ENCODE measurements at regions not wholly inside any gene's neighbourhood (a gene's known extent, or its start where the extent isn't known, plus 50 kb on each side); places are given as distances from the start of the nearest gene placed in this dataset.

DNA sequence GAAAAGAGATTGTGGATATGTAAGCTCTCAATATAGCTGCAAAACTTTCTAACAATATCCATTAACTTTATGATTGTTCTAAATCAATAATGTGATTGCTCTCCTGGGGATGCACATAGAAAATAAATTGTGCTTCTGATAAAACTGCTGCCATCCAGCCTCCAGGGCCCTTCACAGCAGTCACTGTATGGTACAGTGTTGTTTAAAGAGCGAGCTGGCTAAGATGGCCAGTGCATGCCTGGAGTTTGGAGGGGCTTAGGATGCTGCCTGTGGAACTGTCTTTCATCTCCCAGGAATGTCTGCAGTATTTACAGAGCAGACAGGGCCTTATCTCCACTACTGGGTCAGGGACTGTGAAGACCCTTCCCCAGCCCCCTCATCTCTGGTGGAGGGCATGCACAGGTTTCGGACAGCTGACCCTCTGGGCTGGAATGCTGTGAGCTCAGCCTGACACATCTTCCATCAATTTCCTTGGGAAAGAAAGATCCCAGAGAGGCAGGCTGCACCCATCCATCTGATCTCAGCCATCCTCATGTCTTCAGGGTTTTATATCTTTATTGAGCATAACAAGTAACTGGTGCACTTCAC, 137.0 kb downstream of the PLPP3 start:
- Histone ChIP-seq H3K36me3 (ENCODE audit: control insufficient read depth, insufficient read depth, low read length) (no peaks in the 10 kb centered on the region), H3K27me3 (ENCODE audit: control insufficient read depth, insufficient read depth, low read length) (no peaks in the 10 kb centered on the region), H3K4me1 (ENCODE audit: control insufficient read depth, insufficient read depth, low read length) (peaks cover 14% of the 10 kb centered on the region), H3K4me3 (ENCODE audit: low read length) (no peak overlapping the region), H3K9me3 (replicated peaks; ENCODE audit: control insufficient read depth, low read depth, low read length) (no peaks in the 10 kb centered on the region), H3K27ac (ENCODE audit: low read length) (no peak overlapping the region)
- DNase-seq: no peak
- WGBS (ENCODE audit: insufficient coverage): 93% methylated on average over 2 of the region's 2 CpGs

DNA sequence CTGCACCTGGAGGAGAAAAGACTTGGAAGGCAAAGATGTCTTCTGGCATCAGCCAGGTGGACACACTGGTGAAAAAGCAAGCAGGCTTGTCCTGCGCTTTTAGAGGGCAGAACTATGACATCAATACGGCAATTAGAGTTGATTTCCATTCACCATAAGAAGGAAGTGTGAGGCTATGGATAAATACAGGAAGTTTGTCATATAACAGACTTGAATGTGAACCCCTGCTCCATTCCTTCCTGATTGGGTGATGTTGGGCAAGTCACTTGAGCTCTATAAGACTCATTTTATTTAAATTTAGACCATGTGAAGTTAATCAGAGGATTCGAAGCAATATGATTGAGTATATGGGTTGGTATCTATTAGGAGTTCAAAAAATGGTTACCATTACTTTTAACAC, 137.8 kb downstream of the PLPP3 start:
- WGBS (ENCODE audit: insufficient coverage): 93% methylated on average over 2 of the region's 3 CpGs
- Histone ChIP-seq H3K4me3 (ENCODE audit: low read length) (no peak overlapping the region), H3K9me3 (replicated peaks; ENCODE audit: control insufficient read depth, low read depth, low read length) (no peaks in the 10 kb centered on the region), H3K4me1 (ENCODE audit: control insufficient read depth, insufficient read depth, low read length) (peaks cover 17% of the 10 kb centered on the region), H3K27me3 (ENCODE audit: control insufficient read depth, insufficient read depth, low read length) (no peaks in the 10 kb centered on the region), H3K27ac (ENCODE audit: low read length) (no peak overlapping the region), H3K36me3 (ENCODE audit: control insufficient read depth, insufficient read depth, low read length) (no peaks in the 10 kb centered on the region)
- no peak for DNase-seq

DNA sequence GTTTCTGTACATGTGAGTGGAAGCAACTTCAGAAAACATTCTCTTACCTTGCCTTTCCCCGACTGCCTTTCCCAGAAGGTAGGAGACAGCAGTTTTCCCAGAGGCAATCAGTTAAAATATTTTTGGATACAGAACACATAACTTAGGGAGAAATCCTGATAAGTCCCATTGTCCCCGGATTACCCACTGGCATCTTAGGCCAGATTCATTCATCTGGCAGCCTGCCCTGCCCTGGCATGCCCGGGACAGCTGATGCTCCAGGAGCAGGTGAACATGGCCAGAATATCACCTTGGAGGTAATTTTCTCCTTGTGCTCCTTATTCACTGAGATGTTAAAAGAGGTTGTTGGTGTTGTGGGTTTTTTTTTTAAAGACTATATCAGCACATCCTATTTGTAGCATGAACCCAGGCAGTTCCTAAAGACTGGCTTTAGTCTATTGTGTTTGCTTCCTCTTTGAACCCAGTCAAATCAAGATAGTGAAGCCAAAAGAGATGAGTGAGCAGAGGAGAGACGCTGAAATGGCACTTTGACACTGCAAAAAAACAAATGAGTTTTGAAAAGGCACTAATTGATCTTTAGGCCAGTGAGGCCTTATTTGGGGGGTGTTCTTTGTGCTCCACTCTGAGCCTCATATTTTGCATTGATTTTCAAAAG, 139.6 kb downstream of the PLPP3 start:
- Histone ChIP-seq H3K27ac (ENCODE audit: low read length) (no peak overlapping the region), H3K36me3 (ENCODE audit: control insufficient read depth, insufficient read depth, low read length) (no peaks in the 10 kb centered on the region), H3K4me1 (ENCODE audit: control insufficient read depth, insufficient read depth, low read length) (peaks cover 31% of the 10 kb centered on the region), H3K4me3 (ENCODE audit: low read length) (no peak overlapping the region), H3K9me3 (replicated peaks; ENCODE audit: control insufficient read depth, low read depth, low read length) (no peaks in the 10 kb centered on the region), H3K27me3 (ENCODE audit: control insufficient read depth, insufficient read depth, low read length) (no peaks in the 10 kb centered on the region)
- DNase-seq: no peak
- 60% methylated on average over 1 of the region's 4 CpGs for WGBS (ENCODE audit: insufficient coverage)

DNA sequence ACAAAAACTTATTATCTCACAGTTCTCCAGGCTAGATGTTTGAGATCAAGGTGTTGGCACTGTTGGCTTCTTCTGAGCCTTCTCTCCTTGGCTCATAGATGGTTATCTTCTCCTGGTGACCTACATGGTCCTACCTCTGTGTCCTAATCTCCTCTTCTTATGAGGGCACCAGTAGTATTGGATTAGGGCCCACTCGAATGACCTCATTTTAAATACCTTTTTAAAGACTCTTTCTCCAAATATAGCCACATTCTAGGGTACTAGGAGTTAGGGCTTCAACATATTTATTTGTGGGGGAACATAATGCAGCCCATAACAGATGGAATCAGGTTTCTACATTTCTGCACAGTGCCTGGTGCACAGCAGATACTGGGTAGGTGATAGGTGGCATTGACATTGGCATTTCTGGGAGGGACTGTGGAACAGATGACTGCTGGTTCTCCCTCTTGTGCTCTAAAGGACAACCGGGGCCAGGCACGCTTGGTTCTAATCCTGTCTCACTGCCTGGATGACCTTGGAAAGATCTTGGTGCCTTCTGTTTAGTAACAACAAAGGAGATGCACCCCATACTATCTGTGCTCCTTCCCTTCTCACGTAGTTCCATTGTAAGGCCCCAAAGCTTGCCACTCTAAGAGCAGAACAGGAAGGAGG, 140.3 kb downstream of the PLPP3 start:
- Histone ChIP-seq H3K27ac (ENCODE audit: low read length) (no peak overlapping the region), H3K4me3 (ENCODE audit: low read length) (no peak overlapping the region), H3K36me3 (ENCODE audit: control insufficient read depth, insufficient read depth, low read length) (no peaks in the 10 kb centered on the region), H3K4me1 (ENCODE audit: control insufficient read depth, insufficient read depth, low read length) (peaks cover 33% of the 10 kb centered on the region), H3K27me3 (ENCODE audit: control insufficient read depth, insufficient read depth, low read length) (no peaks in the 10 kb centered on the region), H3K9me3 (replicated peaks; ENCODE audit: control insufficient read depth, low read depth, low read length) (no peaks in the 10 kb centered on the region)
- WGBS (ENCODE audit: insufficient coverage): 90% methylated on average over 2 of the region's 4 CpGs
- no peak for DNase-seq

DNA sequence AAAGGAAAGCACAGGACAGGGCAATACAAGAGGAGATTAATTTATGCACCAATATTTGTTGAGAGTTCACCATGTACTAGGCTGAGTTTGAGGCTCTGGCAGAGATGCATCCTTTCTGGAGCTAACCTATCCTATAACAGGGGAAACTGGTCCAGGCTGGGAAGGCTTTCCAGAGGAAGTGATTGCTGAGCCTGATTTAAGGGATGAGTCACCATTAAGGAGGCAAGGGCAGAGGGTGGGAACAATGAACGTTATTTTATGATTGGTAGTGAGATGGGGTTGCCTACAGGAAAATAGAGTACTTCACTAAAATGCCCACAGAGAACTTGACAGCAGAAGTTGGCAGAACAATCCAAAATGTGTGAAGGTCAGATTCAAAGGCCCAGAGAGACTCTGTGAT, 141.4 kb downstream of the PLPP3 start:
- Histone ChIP-seq H3K27me3 (ENCODE audit: control insufficient read depth, insufficient read depth, low read length) (no peaks in the 10 kb centered on the region), H3K4me1 (ENCODE audit: control insufficient read depth, insufficient read depth, low read length) (peaks cover 31% of the 10 kb centered on the region), H3K4me3 (ENCODE audit: low read length) (no peak overlapping the region), H3K36me3 (ENCODE audit: control insufficient read depth, insufficient read depth, low read length) (no peaks in the 10 kb centered on the region), H3K27ac (ENCODE audit: low read length) (no peak overlapping the region), H3K9me3 (replicated peaks; ENCODE audit: control insufficient read depth, low read depth, low read length) (no peaks in the 10 kb centered on the region)
- DNase-seq: no peak
- no CpG with 5 or more reads among the region's 1 CpG for WGBS (ENCODE audit: insufficient coverage)

DNA sequence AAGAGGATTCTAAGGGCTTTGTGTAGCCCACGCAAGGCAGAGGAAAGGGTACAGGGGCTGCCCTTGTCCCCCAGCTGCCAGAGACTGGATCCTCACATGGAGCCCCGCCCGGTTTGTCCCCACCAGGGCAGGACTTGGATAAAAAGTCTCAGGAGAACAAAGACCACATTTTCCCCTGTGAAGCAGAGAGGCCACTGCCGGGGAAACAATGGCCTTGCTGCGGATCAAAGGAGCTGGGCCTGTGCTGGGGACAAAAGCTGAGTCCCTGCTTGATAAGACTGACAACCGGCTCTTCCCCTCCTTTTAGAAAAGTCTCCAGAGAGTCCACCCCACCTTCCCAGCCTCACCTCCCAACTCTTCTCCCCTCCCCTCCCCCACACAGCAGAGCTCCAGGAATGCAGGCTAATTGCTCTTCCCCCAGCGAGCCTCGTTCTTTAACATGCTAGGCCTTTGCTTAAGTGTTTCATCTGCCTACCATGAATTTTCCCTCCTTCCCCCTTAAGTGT, 142.4 kb downstream of the PLPP3 start:
- WGBS (ENCODE audit: insufficient coverage): 56% methylated on average over 8 of the region's 8 CpGs
- Histone ChIP-seq H3K4me3 (ENCODE audit: low read length) (no peak overlapping the region), H3K4me1 (ENCODE audit: control insufficient read depth, insufficient read depth, low read length) (peaks cover 36% of the 10 kb centered on the region), H3K27me3 (ENCODE audit: control insufficient read depth, insufficient read depth, low read length) (no peaks in the 10 kb centered on the region), H3K27ac (ENCODE audit: low read length) (no peak overlapping the region), H3K9me3 (replicated peaks; ENCODE audit: control insufficient read depth, low read depth, low read length) (no peaks in the 10 kb centered on the region), H3K36me3 (ENCODE audit: control insufficient read depth, insufficient read depth, low read length) (no peaks in the 10 kb centered on the region)
- DNase-seq: no peak

DNA sequence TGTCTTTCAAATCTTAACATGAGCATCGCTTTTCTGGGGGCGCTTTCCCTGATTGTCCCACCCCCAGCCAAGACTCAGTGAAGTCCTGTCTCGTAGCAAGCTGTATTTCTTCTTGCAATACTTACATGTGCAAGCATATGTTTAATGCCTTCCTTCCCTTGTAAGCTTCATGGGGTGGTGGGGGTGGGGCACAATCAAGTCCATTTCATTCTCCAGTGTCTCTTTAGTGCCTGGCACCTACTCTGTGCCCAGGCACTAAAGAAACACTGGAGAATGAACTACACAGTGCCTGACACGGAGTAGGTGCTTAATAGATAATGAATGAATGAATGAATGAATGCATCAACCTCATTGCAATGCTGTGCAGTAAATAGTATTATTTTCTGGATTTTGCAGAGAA, 143.1 kb downstream of the PLPP3 start:
- no peaks in the 10 kb centered on the region for H3K36me3 ChIP-seq (ENCODE audit: control insufficient read depth, insufficient read depth, low read length)
- H3K4me1 ChIP-seq (ENCODE audit: control insufficient read depth, insufficient read depth, low read length): peaks cover 36% of the 10 kb centered on the region
- DNase-seq: no peak
- no peak overlapping the region for H3K4me3 ChIP-seq (ENCODE audit: low read length)
- WGBS (ENCODE audit: insufficient coverage): 42% methylated on average over 2 of the region's 4 CpGs
- peak overlapping the region; percentile 65 for H3K27ac ChIP-seq (ENCODE audit: low read length)
- H3K9me3 ChIP-seq (replicated peaks; ENCODE audit: control insufficient read depth, low read depth, low read length): no peaks in the 10 kb centered on the region
- no peaks in the 10 kb centered on the region for H3K27me3 ChIP-seq (ENCODE audit: control insufficient read depth, insufficient read depth, low read length)

DNA sequence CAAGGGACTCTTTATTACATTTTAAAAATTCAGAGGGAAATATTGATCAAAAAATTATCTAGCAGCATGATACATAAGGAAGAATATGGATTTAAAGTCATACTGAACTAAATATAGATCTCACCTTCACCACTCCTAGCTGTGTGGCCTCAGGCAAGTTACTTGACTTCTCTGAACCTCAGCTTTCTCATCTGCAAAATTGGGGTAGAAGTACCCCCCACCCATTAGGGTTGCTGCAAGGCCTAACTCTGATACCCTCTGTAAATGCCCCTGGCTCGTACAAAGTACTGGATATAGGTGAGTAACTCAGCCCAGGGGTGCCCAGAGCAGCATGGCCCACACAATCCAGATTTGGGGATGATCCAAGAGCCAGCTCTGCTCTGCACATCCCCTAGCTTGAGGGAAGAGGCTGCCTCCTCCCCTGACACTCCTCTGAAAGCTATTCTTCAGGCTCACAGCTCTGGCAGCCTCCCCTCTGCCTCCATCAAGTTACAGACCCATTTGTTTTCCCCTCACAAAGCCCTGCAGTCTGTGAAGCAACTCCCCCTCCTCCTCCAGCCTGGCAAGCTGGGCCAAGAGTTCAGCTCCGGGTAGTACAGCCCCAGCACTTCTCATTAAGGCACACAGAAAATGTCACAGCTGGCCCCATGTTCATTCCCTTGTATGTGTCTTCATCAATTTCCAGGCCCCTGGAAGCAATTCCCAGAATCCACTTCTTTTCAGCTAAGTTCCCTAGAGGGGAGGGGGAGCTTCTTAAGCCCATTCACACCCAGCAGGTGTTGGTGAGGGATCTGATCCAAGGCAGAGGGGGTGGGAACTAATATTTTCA, 143.7 kb downstream of the PLPP3 start:
- H3K27me3 ChIP-seq (ENCODE audit: control insufficient read depth, insufficient read depth, low read length): no peaks in the 10 kb centered on the region
- WGBS (ENCODE audit: insufficient coverage): 100% methylated on average over 1 of the region's 2 CpGs
- DNase-seq: peak; percentile 87
- H3K36me3 ChIP-seq (ENCODE audit: control insufficient read depth, insufficient read depth, low read length): no peaks in the 10 kb centered on the region
- no peaks in the 10 kb centered on the region for H3K9me3 ChIP-seq (replicated peaks; ENCODE audit: control insufficient read depth, low read depth, low read length)
- H3K4me1 ChIP-seq (ENCODE audit: control insufficient read depth, insufficient read depth, low read length): peaks cover 36% of the 10 kb centered on the region
- no peak overlapping the region for H3K4me3 ChIP-seq (ENCODE audit: low read length)
- peak overlapping the region; percentile 65 for H3K27ac ChIP-seq (ENCODE audit: low read length)

DNA sequence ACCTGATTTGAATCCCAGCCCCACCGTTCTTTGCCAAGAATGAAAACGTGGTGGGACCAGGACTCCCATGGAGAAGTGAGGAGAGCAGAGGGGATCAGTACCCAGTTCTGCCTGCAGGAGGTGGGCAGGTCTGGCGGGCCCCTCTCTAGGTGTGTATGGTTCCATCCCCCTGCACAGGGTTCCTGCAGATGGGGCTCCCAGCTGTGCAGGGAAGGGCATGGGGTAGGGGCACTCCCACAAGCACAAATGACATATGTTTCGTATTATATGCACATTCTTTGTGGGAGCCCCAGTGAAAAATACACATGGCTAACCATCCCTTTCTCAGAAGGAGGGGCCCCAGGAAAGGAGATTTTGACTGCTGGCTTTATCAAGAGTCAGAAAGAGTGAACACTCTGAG, 144.6 kb downstream of the PLPP3 start:
- H3K36me3 ChIP-seq (ENCODE audit: control insufficient read depth, insufficient read depth, low read length): no peaks in the 10 kb centered on the region
- H3K4me1 ChIP-seq (ENCODE audit: control insufficient read depth, insufficient read depth, low read length): peaks cover 36% of the 10 kb centered on the region
- no peak for DNase-seq
- H3K27me3 ChIP-seq (ENCODE audit: control insufficient read depth, insufficient read depth, low read length): no peaks in the 10 kb centered on the region
- no peak overlapping the region for H3K4me3 ChIP-seq (ENCODE audit: low read length)
- no peaks in the 10 kb centered on the region for H3K9me3 ChIP-seq (replicated peaks; ENCODE audit: control insufficient read depth, low read depth, low read length)
- H3K27ac ChIP-seq (ENCODE audit: low read length): no peak overlapping the region
- 56% methylated on average over 2 of the region's 4 CpGs for WGBS (ENCODE audit: insufficient coverage)

DNA sequence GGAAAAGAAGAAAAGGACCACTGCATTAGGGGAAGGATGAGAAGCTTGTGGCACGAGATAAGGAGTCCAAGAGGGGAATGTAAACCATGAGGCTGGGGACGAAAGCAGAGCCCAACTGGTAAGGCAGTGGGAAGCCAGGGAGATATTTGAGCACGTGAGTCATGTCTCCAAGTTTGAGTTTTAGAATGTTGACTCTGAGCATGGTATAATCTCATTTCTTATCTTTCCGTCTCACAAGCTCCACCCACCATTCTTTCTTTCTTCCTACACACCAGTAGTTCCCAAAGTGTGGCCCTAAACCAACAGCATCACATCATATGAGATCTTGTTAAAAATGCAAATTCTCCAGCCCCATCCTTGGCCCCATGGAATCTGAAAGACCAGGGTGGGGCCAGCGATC, 145.3 kb downstream of the PLPP3 start:
- no peak for DNase-seq
- Histone ChIP-seq H3K27me3 (ENCODE audit: control insufficient read depth, insufficient read depth, low read length) (no peaks in the 10 kb centered on the region), H3K9me3 (replicated peaks; ENCODE audit: control insufficient read depth, low read depth, low read length) (peaks cover 2% of the 10 kb centered on the region), H3K36me3 (ENCODE audit: control insufficient read depth, insufficient read depth, low read length) (no peaks in the 10 kb centered on the region), H3K27ac (ENCODE audit: low read length) (no peak overlapping the region), H3K4me1 (ENCODE audit: control insufficient read depth, insufficient read depth, low read length) (peaks cover 29% of the 10 kb centered on the region), H3K4me3 (ENCODE audit: low read length) (no peak overlapping the region)
- 100% methylated on average over 2 of the region's 5 CpGs for WGBS (ENCODE audit: insufficient coverage)
